PC-9 (cell line): ENCODE measurements at regions not wholly inside any gene's neighbourhood (a gene's known extent, or its start where the extent isn't known, plus 50 kb on each side); places are given as distances from the start of the nearest gene placed in this dataset.

Experiments
- BruUV-seq: library from RNA; stranded (reverse); fragments of 400-500 nt; replicated peaks from 2 replicates; lab custom pipeline; 2021; lab: Mats Ljungman, UMichigan
- CTCF ChIA-PET: fragments of 300-600 bp; sonication (Branson Sonifier 250); formaldehyde crosslinking; loops from one replicate; lab custom pipeline; 2022; ENCODE audit warnings: antibody characterized with exemption; lab: Charles Lee
- POLR2A ChIA-PET: fragments of 300-600 bp; sonication (Branson Sonifier 250); formaldehyde crosslinking; loops from one replicate; lab custom pipeline; 2022; ENCODE audit warnings: antibody characterized with exemption; ENCODE audit not compliant: unreplicated experiment; lab: Charles Lee
- DNase-seq, 2 experiments: peaks; one replicate each; pipeline versions ENCODE4 v3.0.0 to v3.0.0-alpha.2; 2015 to 2022; ENCODE audit warnings: mixed read lengths in 1 of 2
- H2AFZ ChIP-seq: fragments of 200-600 bp; sonication (generic); 2 replicates; pipeline ENCODE4 v1.8.1; 2017; ENCODE audit warnings: antibody characterized with exemption
- H3F3A ChIP-seq: fragments of 200-600 bp; sonication (generic); 2 replicates; pipeline ENCODE4 v1.8.1; 2017; ENCODE audit warnings: antibody characterized with exemption, mild to moderate bottlenecking, low read depth; ENCODE audit not compliant: insufficient read depth
- H3K27ac ChIP-seq: fragments of 200-600 bp; sonication (generic); 2 replicates; pipeline ENCODE4 v1.6.1; 2016; ENCODE audit warnings: mixed run types
- H3K27me3 ChIP-seq: fragments of 200-600 bp; sonication (generic); 2 replicates; pipeline ENCODE4 v1.6.1; 2016; ENCODE audit warnings: low read depth, mixed run types; ENCODE audit not compliant: insufficient read depth
- H3K36me3 ChIP-seq: fragments of 200-600 bp; sonication (generic); 2 replicates; pipeline ENCODE4 v1.6.1; 2016; ENCODE audit warnings: low read depth, mixed run types
- H3K4me1 ChIP-seq: fragments of 200-600 bp; sonication (generic); replicated peaks from 2 replicates; pipeline ENCODE4 v1.6.1; 2016; ENCODE audit warnings: mixed run types; ENCODE audit not compliant: insufficient read depth
- H3K4me2 ChIP-seq: fragments of 200-600 bp; sonication (generic); 2 replicates; pipeline ENCODE4 v1.6.1; 2017; ENCODE audit warnings: mixed run types
- H3K4me3 ChIP-seq: fragments of 200-600 bp; sonication (generic); 2 replicates; pipeline ENCODE4 v1.6.1; 2016; ENCODE audit warnings: mixed run types
- H3K79me2 ChIP-seq: fragments of 200-600 bp; sonication (generic); 2 replicates; pipeline ENCODE4 v1.6.1; 2017; ENCODE audit warnings: low read depth, mixed run types
- H3K9me2 ChIP-seq: fragments of 200-600 bp; sonication (generic); 2 replicates; pipeline ENCODE4 v1.8.1; 2017; ENCODE audit warnings: mild to moderate bottlenecking; ENCODE audit not compliant: insufficient read depth
- H3K9me3 ChIP-seq: fragments of 200-600 bp; sonication (generic); 2 replicates; pipeline ENCODE4 v1.8.1; 2016; ENCODE audit warnings: low read depth; ENCODE audit not compliant: insufficient read depth
- H4K20me1 ChIP-seq: fragments of 200-600 bp; sonication (generic); 2 replicates; pipeline ENCODE4 v1.8.1; 2017; ENCODE audit not compliant: insufficient read depth
- EZH2 ChIP-seq: fragments of 200-600 bp; sonication (generic); IDR thresholded peaks from 2 replicates; pipeline ENCODE4 v1.8.0; 2017; ENCODE audit warnings: antibody characterized with exemption, low read depth
- intact Hi-C: fragments of 100-400 bp; cut with micrococcal nuclease; formaldehyde crosslinking; loops from one replicate; pipeline ENCODE4 v1.10.0; 2022; ENCODE audit not compliant: unreplicated experiment
- TF ChIP-seq, protein P1 (sequence below): fragments of 200-600 bp; sonication (generic); conservative IDR thresholded peaks from 2 replicates; pipeline ENCODE4 v1.6.1; 2017; ENCODE audit warnings: mixed run types, antibody characterized with exemption, mild to moderate bottlenecking, moderate library complexity

DNA sequence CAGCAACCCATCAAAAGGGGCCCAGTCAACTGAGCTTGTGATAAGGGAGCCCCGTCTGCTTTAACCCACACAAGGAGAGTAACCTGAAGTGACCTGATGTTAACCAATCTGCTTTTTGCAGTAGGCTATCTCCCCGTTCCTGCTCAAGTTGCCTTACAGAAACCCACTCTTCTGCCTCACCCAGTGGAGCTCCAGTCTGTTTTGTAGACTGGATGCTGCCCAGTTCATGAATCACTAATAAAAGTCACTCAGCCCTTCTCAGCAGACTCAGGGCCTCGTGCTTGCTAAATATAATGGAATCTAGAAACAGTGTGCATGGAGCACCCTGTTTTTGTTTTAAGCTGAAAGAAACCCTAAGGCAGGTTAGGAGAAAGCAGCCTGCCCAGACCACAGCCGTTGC is 312.3 kb downstream of the FBXW7 start:
- H3F3A ChIP-seq: no peaks in the 10 kb centered on the region
- ChIA-PET CTCF (no interaction called here), POLR2A (no interaction called here)
- H3K4me2 ChIP-seq: no peak overlapping the region
- H3K9me3 ChIP-seq: no peaks in the 10 kb centered on the region; the same call in 1 of the 2 replicates
- no peak for DNase-seq
- TF ChIP-seq, protein P1, sequence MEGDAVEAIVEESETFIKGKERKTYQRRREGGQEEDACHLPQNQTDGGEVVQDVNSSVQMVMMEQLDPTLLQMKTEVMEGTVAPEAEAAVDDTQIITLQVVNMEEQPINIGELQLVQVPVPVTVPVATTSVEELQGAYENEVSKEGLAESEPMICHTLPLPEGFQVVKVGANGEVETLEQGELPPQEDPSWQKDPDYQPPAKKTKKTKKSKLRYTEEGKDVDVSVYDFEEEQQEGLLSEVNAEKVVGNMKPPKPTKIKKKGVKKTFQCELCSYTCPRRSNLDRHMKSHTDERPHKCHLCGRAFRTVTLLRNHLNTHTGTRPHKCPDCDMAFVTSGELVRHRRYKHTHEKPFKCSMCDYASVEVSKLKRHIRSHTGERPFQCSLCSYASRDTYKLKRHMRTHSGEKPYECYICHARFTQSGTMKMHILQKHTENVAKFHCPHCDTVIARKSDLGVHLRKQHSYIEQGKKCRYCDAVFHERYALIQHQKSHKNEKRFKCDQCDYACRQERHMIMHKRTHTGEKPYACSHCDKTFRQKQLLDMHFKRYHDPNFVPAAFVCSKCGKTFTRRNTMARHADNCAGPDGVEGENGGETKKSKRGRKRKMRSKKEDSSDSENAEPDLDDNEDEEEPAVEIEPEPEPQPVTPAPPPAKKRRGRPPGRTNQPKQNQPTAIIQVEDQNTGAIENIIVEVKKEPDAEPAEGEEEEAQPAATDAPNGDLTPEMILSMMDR: no peak
- no peak for TF ChIP-seq EZH2
- H3K9me2 ChIP-seq: no peaks in the 10 kb centered on the region
- H3K36me3 ChIP-seq: no peaks in the 10 kb centered on the region
- no peak overlapping the region for H3K4me3 ChIP-seq
- H2AFZ ChIP-seq: no peak overlapping the region
- no TSS peak for BruUV-seq
- H4K20me1 ChIP-seq: no peaks in the 10 kb centered on the region
- no peak overlapping the region for H3K27ac ChIP-seq
- H3K79me2 ChIP-seq: no peaks in the 10 kb centered on the region
- no peaks in the 10 kb centered on the region for H3K27me3 ChIP-seq
- no peaks in the 10 kb centered on the region for H3K4me1 ChIP-seq
- intact Hi-C loops: no loop called here

DNA sequence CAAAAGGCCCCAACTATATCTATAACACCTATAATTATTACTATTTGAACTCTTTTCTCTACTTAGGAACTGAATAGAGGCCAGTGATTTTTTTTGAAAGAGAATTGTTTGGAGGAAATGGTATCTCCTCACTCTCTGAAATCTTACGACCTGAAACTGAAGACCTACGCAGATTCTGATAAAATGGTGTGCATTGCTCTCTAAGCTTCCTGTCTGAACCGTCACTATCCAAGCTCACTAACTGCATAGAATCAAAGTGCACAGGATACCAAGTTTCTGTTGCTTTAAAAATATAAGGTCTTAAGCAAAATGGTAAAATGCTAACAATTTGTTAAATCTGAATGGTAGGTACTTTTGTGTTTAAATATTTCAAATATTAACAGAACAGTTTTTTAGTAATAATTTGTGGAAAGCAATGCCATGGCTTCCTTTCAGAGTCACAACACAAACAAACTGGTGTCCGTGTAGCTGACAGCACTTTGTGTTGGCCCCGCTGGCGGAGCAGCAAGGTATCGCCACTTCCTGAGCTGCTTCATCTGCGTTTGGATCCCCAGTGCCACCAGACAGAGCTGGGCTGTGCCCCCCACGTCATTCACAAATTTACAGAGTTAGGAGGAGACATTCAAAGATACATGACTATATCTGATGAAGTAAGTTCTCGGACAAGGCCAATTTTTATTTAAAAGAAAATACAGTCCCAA is 313.9 kb downstream of the FBXW7 start:
- no peak overlapping the region for H3K4me3 ChIP-seq
- BruUV-seq: no TSS peak
- intact Hi-C loops: no loop called here
- H3K4me2 ChIP-seq: no peak overlapping the region
- DNase-seq: no peak
- H3K9me2 ChIP-seq: no peaks in the 10 kb centered on the region
- H2AFZ ChIP-seq: no peak overlapping the region
- no peaks in the 10 kb centered on the region; the same call in 1 of the 2 replicates for H3K9me3 ChIP-seq
- H3K27me3 ChIP-seq: no peaks in the 10 kb centered on the region
- no peak overlapping the region for H3K27ac ChIP-seq
- H4K20me1 ChIP-seq: no peaks in the 10 kb centered on the region
- H3F3A ChIP-seq: no peaks in the 10 kb centered on the region
- H3K4me1 ChIP-seq: no peaks in the 10 kb centered on the region
- TF ChIP-seq, protein P1: no peak
- no peak for TF ChIP-seq EZH2
- POLR2A ChIA-PET: no interaction called here
- H3K36me3 ChIP-seq: no peaks in the 10 kb centered on the region
- CTCF ChIA-PET: no interaction called here
- H3K79me2 ChIP-seq: no peaks in the 10 kb centered on the region

DNA sequence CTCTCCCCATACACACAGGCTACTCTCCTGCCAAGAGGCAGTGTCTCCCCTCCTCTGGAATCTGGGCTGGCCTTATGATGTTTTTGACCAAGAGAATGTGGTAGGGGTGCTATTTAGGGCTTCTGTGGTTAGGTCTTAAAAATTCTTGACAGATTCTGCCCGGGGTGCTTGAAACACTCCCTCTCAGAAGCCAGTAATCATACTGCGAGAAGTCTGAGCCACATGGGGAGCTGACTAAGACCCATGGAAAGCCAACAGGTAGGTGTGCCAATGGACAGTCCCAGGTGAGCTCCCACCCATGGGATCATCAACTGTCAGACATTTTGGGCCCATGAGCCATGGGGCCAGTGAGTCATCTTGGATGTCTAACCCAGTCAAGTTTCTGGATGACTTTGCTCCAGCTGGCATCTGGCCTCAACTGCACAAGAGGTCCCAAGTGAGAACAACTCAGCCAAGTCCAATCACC is 315.7 kb downstream of the FBXW7 start:
- no peaks in the 10 kb centered on the region for H3K36me3 ChIP-seq
- ChIA-PET CTCF (no interaction called here), POLR2A (no interaction called here)
- H4K20me1 ChIP-seq: no peaks in the 10 kb centered on the region
- H3K27me3 ChIP-seq: no peaks in the 10 kb centered on the region
- no peak overlapping the region for H2AFZ ChIP-seq
- no peak overlapping the region for H3K27ac ChIP-seq
- H3K9me3 ChIP-seq: no peaks in the 10 kb centered on the region; the same call in 1 of the 2 replicates
- no peaks in the 10 kb centered on the region for H3K9me2 ChIP-seq
- no TSS peak for BruUV-seq
- no peaks in the 10 kb centered on the region for H3K79me2 ChIP-seq
- no peak overlapping the region for H3K4me3 ChIP-seq
- no peak overlapping the region for H3K4me2 ChIP-seq
- intact Hi-C loops: no loop called here
- H3F3A ChIP-seq: no peaks in the 10 kb centered on the region
- no peaks in the 10 kb centered on the region for H3K4me1 ChIP-seq
- DNase-seq: no peak
- TF ChIP-seq, protein P1: no peak
- TF ChIP-seq EZH2: no peak
